Central memory CD8-positive, alpha-beta T cell (primary cell): ENCODE measurements at regions not wholly inside any gene's neighbourhood (a gene's known extent, or its start where the extent isn't known, plus 50 kb on each side); places are given as distances from the start of the nearest gene placed in this dataset.

ENCODE experiments used
- ATAC-seq: fragments of 150-1000 bp; cut with Tn5 transposase; replicated peaks from 2 replicates; pipeline ENCODE4 v1.10.0; 2022; ENCODE audit warnings: mild to moderate bottlenecking, moderate FRiP score, moderate number of reproducible peaks; ENCODE audit not compliant: poor library complexity, severe bottlenecking; ENCODE audit errors: extremely low read depth
- DNase-seq, 2 donors: peaks; one replicate each; pipeline ENCODE4 v3.0.0; 2021; ENCODE audit warnings: low spot score in 2 of 2
- H3K27ac Mint-ChIP-seq: one replicate; pipeline ENCODE4 v1.8.0; 2022; ENCODE audit warnings: low read depth, mild to moderate bottlenecking, moderate library complexity, mixed read lengths
- H3K27me3 Mint-ChIP-seq: one replicate; pipeline ENCODE4 v1.8.0; 2022; ENCODE audit warnings: mixed read lengths
- H3K36me3 Mint-ChIP-seq: one replicate; pipeline ENCODE4 v1.8.0; 2022; ENCODE audit warnings: mild to moderate bottlenecking, moderate library complexity, mixed read lengths; ENCODE audit not compliant: insufficient read depth
- H3K4me1 Mint-ChIP-seq: one replicate; pipeline ENCODE4 v1.8.0; 2022; ENCODE audit warnings: mixed read lengths
- H3K4me3 Mint-ChIP-seq: one replicate; pipeline ENCODE4 v1.8.0; 2022; ENCODE audit warnings: mild to moderate bottlenecking, moderate library complexity, mixed read lengths
- H3K9me3 Mint-ChIP-seq: one replicate; pipeline ENCODE4 v1.8.0; 2022; ENCODE audit warnings: mixed read lengths

- ATAC-seq = no peak
- Mint-ChIP-seq H3K4me1 (no peaks in the 10 kb centered on the region), H3K27ac (no peak overlapping the region), H3K4me3 (no peak overlapping the region), H3K27me3 (peaks cover 35% of the 10 kb centered on the region), H3K9me3 (no peaks in the 10 kb centered on the region), H3K36me3 (no peaks in the 10 kb centered on the region)
- DNase-seq = no peak
These were observed 184.5 kb upstream of the MAST4 start for GRCh38 chr5:66411701-66412100.

GRCh38 chr5:66413931-66414330 lies 182.3 kb upstream of the MAST4 start:
- Mint-ChIP-seq H3K27me3 (peaks cover 15% of the 10 kb centered on the region), H3K4me1 (no peaks in the 10 kb centered on the region), H3K27ac (no peak overlapping the region), H3K4me3 (no peak overlapping the region), H3K9me3 (no peaks in the 10 kb centered on the region), H3K36me3 (no peaks in the 10 kb centered on the region)
- DNase-seq = no peak
- ATAC-seq = no peak

- DNase-seq (no peak), ATAC-seq (no peak)
- Mint-ChIP-seq H3K4me3 (no peak overlapping the region), H3K4me1 (no peaks in the 10 kb centered on the region), H3K36me3 (no peaks in the 10 kb centered on the region), H3K27ac (no peak overlapping the region), H3K9me3 (no peaks in the 10 kb centered on the region), H3K27me3 (peaks cover 11% of the 10 kb centered on the region)
These were observed 181.0 kb upstream of the MAST4 start for GRCh38 chr5:66415208-66415607.

GRCh38 chr5:66416698-66417097 lies 179.5 kb upstream of the MAST4 start:
- H3K4me1 Mint-ChIP-seq = no peaks in the 10 kb centered on the region
- no peak overlapping the region for H3K27ac Mint-ChIP-seq
- DNase-seq (no peak), ATAC-seq (no peak)
- H3K9me3 Mint-ChIP-seq = no peaks in the 10 kb centered on the region
- no peak overlapping the region for H3K4me3 Mint-ChIP-seq
- H3K36me3 Mint-ChIP-seq = no peaks in the 10 kb centered on the region
- H3K27me3 Mint-ChIP-seq = peaks cover 22% of the 10 kb centered on the region

GRCh38 chr5:66417781-66418180 lies 178.4 kb upstream of the MAST4 start:
- no peak overlapping the region for H3K27ac Mint-ChIP-seq
- H3K4me1 Mint-ChIP-seq = no peaks in the 10 kb centered on the region
- peaks cover 29% of the 10 kb centered on the region for H3K27me3 Mint-ChIP-seq

GRCh38 chr5:66423484-66423883 lies 172.7 kb upstream of the MAST4 start:
- peaks cover 6% of the 10 kb centered on the region for H3K4me1 Mint-ChIP-seq
- peaks cover 40% of the 10 kb centered on the region for H3K27me3 Mint-ChIP-seq
- H3K27ac Mint-ChIP-seq = no peak overlapping the region
- H3K4me3 Mint-ChIP-seq = no peak overlapping the region
- H3K9me3 Mint-ChIP-seq = peaks cover 7% of the 10 kb centered on the region
- ATAC-seq = no peak
- DNase-seq = no peak
- peaks cover 2% of the 10 kb centered on the region for H3K36me3 Mint-ChIP-seq

More at GRCh38 chr5:66417781-66418180, 178.4 kb upstream of the MAST4 start:
- Mint-ChIP-seq H3K9me3 (no peaks in the 10 kb centered on the region), H3K36me3 (no peaks in the 10 kb centered on the region), H3K4me3 (no peak overlapping the region)
- DNase-seq (no peak), ATAC-seq (no peak)

- no peak for ATAC-seq
- Mint-ChIP-seq H3K4me3 (no peak overlapping the region), H3K9me3 (peaks cover 7% of the 10 kb centered on the region)
These were observed 170.4 kb upstream of the MAST4 start for GRCh38 chr5:66425842-66426241.

GRCh38 chr5:66426259-66427138 lies 169.7 kb upstream of the MAST4 start:
- Mint-ChIP-seq H3K36me3 (peaks cover 2% of the 10 kb centered on the region), H3K27me3 (peaks cover 44% of the 10 kb centered on the region), H3K9me3 (peaks cover 7% of the 10 kb centered on the region), H3K4me3 (no peak overlapping the region), H3K4me1 (peaks cover 6% of the 10 kb centered on the region), H3K27ac (no peak overlapping the region)
- DNase-seq (no peak), ATAC-seq (no peak)

More at GRCh38 chr5:66425842-66426241, 170.4 kb upstream of the MAST4 start:
- Mint-ChIP-seq H3K4me1 (peaks cover 6% of the 10 kb centered on the region), H3K36me3 (peaks cover 2% of the 10 kb centered on the region), H3K27ac (no peak overlapping the region), H3K27me3 (peaks cover 50% of the 10 kb centered on the region)
- DNase-seq = no peak

GRCh38 chr5:66427139-66427442 lies 169.1 kb upstream of the MAST4 start:
- no peak for DNase-seq
- H3K36me3 Mint-ChIP-seq = peaks cover 2% of the 10 kb centered on the region
- H3K27ac Mint-ChIP-seq = no peak overlapping the region
- no peak for ATAC-seq
- peaks cover 6% of the 10 kb centered on the region for H3K4me1 Mint-ChIP-seq
- peaks cover 38% of the 10 kb centered on the region for H3K27me3 Mint-ChIP-seq
- H3K4me3 Mint-ChIP-seq = no peak overlapping the region
- peaks cover 7% of the 10 kb centered on the region for H3K9me3 Mint-ChIP-seq

GRCh38 chr5:66436721-66437120 lies 159.5 kb upstream of the MAST4 start:
- no peaks in the 10 kb centered on the region for H3K36me3 Mint-ChIP-seq
- ATAC-seq (no peak), DNase-seq (no peak)
- no peak overlapping the region for H3K4me3 Mint-ChIP-seq
- no peaks in the 10 kb centered on the region for H3K9me3 Mint-ChIP-seq
- H3K27me3 Mint-ChIP-seq = no peaks in the 10 kb centered on the region
- H3K27ac Mint-ChIP-seq = no peak overlapping the region
- no peaks in the 10 kb centered on the region for H3K4me1 Mint-ChIP-seq

GRCh38 chr5:66438087-66438486 lies 158.1 kb upstream of the MAST4 start:
- Mint-ChIP-seq H3K27me3 (no peaks in the 10 kb centered on the region), H3K4me1 (no peaks in the 10 kb centered on the region), H3K4me3 (no peak overlapping the region), H3K27ac (no peak overlapping the region), H3K36me3 (no peaks in the 10 kb centered on the region), H3K9me3 (no peaks in the 10 kb centered on the region)
- no peak for DNase-seq
- ATAC-seq = no peak

GRCh38 chr5:66438696-66439095 lies 157.5 kb upstream of the MAST4 start:
- no peaks in the 10 kb centered on the region for H3K4me1 Mint-ChIP-seq
- H3K27me3 Mint-ChIP-seq = no peaks in the 10 kb centered on the region
- no peak for DNase-seq
- H3K4me3 Mint-ChIP-seq = no peak overlapping the region
- ATAC-seq = no peak
- no peaks in the 10 kb centered on the region for H3K36me3 Mint-ChIP-seq
- H3K9me3 Mint-ChIP-seq = no peaks in the 10 kb centered on the region
- H3K27ac Mint-ChIP-seq = no peak overlapping the region

- H3K36me3 Mint-ChIP-seq = no peaks in the 10 kb centered on the region
- no peaks in the 10 kb centered on the region for H3K9me3 Mint-ChIP-seq
- H3K27me3 Mint-ChIP-seq = no peaks in the 10 kb centered on the region
- no peak overlapping the region for H3K4me3 Mint-ChIP-seq
- H3K27ac Mint-ChIP-seq = no peak overlapping the region
- DNase-seq = no peak
- no peak for ATAC-seq
- H3K4me1 Mint-ChIP-seq = no peaks in the 10 kb centered on the region
These were observed 156.0 kb upstream of the MAST4 start for GRCh38 chr5:66440202-66440680.
